GDM1 (cell line): ENCODE measurements at regions not wholly inside any gene's neighbourhood (a gene's known extent, or its start where the extent isn't known, plus 50 kb on each side); places are given as distances from the start of the nearest gene placed in this dataset.
"Not testable (repeated sequence)": the region's sequence is repeated elsewhere in the genome, so short reads cannot be mapped to it uniquely, and the experiment has no call there.

Experiments used
- DNase-seq: peaks from one replicate; lab custom pipeline; 2025; lab: John Stamatoyannopoulos, UW

- DNase-seq, result no peak
These were observed 186.4 kb upstream of the COL3A1 start for GRCh38 chr2:188787658-188788240.

GRCh38 chr2:188788621-188789020, 185.6 kb upstream of the COL3A1 start:
- DNase-seq, result no peak

- no peak for DNase-seq
These were observed 184.2 kb upstream of the COL3A1 start for GRCh38 chr2:188789951-188790350.

DNA sequence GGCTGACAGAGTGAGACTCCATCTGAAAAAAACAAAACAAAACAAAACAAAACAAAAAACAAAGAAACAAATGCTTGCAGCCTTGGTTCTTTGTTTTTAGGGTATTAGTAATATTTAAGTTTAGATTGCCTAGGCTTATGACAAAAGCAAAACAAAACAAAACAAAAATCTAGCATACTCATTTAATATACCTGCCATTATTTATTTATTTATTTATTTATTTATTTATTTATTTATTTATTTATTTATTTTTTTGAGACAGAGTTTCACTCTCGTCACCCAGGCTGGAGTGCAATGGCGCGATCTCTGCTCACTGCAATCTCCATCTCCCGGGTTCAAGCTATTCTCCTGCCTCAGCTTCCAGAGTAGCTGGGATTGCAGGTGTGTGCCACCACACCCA, 179.7 kb upstream of the COL3A1 start:
- not testable (repeated sequence) for DNase-seq

DNA sequence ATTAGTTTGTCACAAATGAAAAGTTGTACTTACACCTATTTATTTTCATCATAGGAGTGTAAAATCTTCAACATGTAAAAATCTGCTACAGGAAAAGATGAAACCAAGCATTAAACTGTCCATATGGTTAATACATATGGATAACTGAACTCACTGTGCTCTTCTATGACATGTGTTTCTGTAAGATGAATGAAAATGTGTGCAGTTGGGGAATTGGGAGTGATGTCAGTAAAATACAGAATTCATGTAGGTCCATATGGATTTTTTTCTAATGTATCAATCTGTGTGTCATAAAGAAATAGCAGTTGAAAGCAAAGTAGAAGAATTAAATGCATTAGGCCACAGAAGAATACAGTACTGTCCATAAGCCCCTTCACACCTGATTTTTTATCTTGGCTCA, 178.4 kb upstream of the COL3A1 start:
- DNase-seq, result no peak

DNA sequence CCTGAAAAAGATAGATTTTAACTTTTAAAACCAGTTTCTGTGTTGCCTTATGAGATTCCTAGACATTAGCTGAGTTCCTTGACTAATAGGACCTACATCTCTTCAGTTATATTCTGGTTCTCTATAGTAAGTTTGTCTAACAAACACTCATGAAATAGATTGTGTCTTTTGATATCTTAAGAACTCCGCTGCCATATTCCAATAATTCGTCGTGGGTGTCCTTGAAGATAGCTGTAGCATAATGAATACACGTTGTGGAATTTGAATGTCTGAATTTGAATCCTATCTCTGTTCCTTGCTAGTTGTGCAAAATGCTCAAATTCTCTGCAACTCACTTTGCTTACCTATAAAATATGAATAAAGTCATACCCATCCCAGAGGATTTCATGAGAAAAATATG, 176.8 kb upstream of the COL3A1 start:
- DNase-seq, result no peak

DNA sequence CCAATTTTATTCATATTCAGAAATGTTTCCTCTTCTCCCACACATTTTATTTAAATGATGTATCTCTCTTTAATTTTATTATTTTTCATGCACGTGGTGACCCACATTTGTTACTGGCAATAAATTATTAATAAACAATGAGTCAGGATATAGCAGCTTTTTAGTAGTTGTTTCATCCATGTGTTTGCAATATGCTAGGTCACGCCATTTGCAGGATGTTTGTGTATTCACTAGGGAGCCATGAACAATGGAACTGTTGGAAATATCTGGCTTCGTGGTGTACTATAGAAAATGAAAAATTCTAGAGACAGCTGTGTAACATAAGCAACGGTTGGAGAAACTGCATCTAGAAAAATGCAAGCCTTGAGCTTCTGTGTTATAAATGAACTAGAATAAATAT, 176.0 kb upstream of the COL3A1 start:
- DNase-seq, result no peak

- DNase-seq, result no peak
These were observed 169.0 kb upstream of the COL3A1 start for GRCh38 chr2:188805219-188805618.

- no peak for DNase-seq
These were observed 165.2 kb upstream of the COL3A1 start for GRCh38 chr2:188808947-188809355.

GRCh38 chr2:188810586-188810985, 163.6 kb upstream of the COL3A1 start:
- DNase-seq, result no peak

GRCh38 chr2:188811522-188811921, 162.7 kb upstream of the COL3A1 start:
- no peak for DNase-seq

DNA sequence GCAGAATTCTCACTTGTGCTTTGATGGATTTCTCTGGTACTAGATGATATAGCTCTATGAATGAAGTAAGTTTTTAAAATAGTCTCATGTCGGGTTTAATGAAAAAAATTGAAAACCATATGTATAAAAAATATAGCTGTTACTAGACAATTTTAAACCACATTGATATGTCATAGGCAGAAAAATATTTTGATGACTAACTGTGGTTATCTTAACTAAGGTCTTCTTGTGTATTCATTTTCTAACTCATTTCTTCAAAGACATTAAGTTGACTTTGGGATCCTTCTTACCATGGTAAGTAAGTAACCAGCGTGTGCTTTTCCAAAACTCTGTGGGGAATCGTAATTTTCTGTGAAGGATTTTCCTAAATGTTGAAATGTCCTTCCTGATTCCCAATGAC, 160.9 kb upstream of the COL3A1 start:
- DNase-seq, result no peak

GRCh38 chr2:188813857-188814256, 160.3 kb upstream of the COL3A1 start:
- no peak for DNase-seq

DNA sequence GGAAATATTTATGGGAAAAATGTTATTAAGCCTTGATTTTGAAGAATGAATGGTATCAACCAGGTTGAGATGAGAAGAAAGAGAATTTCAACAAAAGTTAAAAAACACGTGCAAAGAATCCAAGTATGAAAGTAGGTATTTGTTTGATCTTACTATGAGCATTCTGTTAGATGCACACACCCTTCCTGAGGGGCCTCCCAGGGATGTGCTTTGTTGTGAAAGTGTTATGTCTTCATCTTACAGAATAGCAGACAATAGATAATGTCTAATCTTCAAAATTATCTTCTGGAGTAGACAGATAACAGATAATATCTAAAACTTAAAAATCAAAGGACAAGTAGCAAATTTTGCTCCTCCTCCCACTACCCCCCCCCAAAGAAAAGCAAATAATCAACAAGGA, 155.2 kb upstream of the COL3A1 start:
- no peak for DNase-seq

GRCh38 chr2:188819792-188820191, 154.4 kb upstream of the COL3A1 start:
- DNase-seq, result no peak

DNA sequence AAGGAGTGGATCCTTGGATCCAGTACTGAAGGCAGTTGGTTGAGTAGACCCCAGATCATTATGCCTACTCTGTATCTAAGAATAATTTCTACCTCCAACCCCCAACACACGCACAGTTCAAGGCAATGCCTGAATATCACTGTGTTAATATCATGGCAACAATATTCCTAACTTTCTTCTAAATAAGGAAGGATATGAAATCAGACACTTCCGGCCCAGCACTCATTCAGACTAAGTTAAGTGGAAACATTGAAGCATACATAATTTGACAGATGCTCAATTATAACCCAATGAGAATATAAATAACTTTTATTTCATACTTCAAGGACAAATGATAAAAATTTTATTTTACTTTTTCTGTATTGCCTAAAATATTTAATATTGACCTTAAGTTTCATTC, 153.6 kb upstream of the COL3A1 start:
- no peak for DNase-seq

- DNase-seq, result no peak
These were observed 150.0 kb upstream of the COL3A1 start for GRCh38 chr2:188824125-188824524.

DNA sequence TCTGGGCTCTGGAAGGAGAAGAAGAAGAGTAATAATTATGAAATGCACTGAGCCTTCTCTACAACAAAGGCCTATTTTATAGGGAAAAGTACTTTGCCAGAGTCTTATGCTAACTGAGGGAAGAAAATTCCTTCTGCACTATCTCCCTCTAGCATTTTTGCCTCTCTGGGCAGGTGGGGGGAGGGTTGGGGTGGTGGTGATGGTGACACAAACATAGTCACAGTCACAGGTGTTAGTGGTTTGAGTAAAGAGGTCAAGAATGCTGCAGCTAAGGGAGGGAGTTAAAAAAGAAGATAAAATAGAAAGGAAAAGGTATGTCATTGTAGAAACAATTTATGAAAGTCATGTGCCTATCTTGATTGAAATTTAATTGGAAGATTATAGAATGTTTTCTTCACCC, 140.8 kb upstream of the COL3A1 start:
- no peak for DNase-seq

DNA sequence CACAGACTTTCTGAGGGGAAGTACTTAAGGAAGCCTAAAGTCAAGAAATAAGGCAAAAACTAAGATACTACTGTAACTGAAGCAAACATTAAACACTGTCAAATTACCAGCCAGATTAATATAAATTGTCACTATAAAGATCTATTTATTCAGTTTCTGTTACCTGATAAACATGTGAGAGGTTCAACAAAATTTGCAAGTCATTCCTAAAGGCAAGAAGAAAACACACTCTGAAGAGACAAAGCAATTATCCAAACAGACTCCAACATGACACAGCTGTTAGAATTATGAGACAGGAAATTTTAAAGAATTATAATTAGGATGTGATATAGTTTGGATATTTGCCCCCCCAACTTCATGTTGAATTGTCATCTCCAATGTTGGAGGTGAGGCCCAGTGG, 140.4 kb upstream of the COL3A1 start:
- DNase-seq, result no peak

- DNase-seq, result no peak
These were observed 139.2 kb upstream of the COL3A1 start for GRCh38 chr2:188835006-188835405.

GRCh38 chr2:188835821-188836220, 138.4 kb upstream of the COL3A1 start:
- no peak for DNase-seq

DNA sequence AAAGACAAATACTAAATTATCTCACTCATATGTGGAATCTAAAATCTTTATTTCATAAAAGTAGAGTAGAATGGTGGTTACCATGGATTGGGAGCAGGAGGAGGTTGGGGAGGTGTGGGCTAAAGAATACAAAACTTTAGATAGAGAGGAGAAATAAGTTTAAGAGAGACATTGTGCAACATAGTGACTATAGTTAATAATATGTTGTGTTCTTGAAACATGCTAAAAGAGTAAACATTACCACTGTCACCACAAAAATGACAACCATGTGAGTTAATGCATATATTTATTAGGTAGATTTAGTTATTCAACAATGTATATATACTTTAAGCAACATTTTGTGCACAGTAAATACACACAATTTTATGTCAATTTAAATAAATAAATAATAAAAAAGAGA, 128.5 kb upstream of the COL3A1 start:
- DNase-seq, result no peak

GRCh38 chr2:188848887-188849435, 125.2 kb upstream of the COL3A1 start:
- no peak for DNase-seq

- no peak for DNase-seq
These were observed 123.4 kb upstream of the COL3A1 start for GRCh38 chr2:188850786-188851185.
